Prostate gland (tissue), 2 donors: ENCODE measurements at regions not wholly inside any gene's neighbourhood (a gene's known extent, or its start where the extent isn't known, plus 50 kb on each side); places are given as distances from the start of the nearest gene placed in this dataset.

Experiments used
- CTCF ChIP-seq, 4 experiments: fragments of 200-600 bp in 2 of 4; fragments of 450-650 bp in 2 of 4; sonication (generic) in 2 of 4; IDR thresholded peaks; 1 replicate in 3 of 4; 2 replicates in 1 of 4; pipeline ENCODE4 v1.5.1; 2016 to 2019; ENCODE audit warnings: antibody characterized with exemption in 4 of 4, mild to moderate bottlenecking in 2 of 4, moderate library complexity in 2 of 4
- POLR2A ChIP-seq: fragments of 450-650 bp; IDR thresholded peaks from one replicate; pipeline ENCODE4 v1.6.1; 2016; ENCODE audit warnings: antibody characterized with exemption, mild to moderate bottlenecking
- POLR2AphosphoS5 ChIP-seq: sonication (generic); formaldehyde crosslinking; IDR thresholded peaks from one replicate; pipeline ENCODE4 v1.6.1; 2017; ENCODE audit warnings: antibody characterized with exemption

DNA sequence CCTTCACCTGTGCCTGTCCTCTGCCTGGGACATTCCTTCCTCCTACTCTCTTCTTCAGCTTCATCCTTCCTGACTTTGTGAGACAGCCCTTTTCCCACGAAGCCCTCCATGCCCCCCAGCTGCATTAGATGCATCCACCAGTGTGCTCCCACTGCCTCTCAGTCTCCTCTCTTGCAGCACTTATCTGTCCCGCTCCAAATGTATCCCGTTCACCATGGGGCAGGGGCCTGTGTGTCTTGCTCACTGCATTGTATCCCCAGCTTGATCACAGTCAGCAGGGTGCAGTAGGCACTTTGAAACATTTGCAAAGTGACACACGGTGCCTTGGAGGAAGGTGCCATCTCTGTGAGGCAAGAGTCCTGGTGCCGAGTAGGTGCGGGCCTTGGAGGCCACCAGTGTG is 104.0 kb downstream of the SLC25A47 start:
- no peak for TF ChIP-seq CTCF (IDR thresholded peaks at IDR 0.05)
- TF ChIP-seq POLR2AphosphoS5 = no peak
- no peak for TF ChIP-seq POLR2A
